Mononuclear cell (primary cell): ENCODE measurements at regions not wholly inside any gene's neighbourhood (a gene's known extent, or its start where the extent isn't known, plus 50 kb on each side); places are given as distances from the start of the nearest gene placed in this dataset.
"Not testable (repeated sequence)": the region's sequence is repeated elsewhere in the genome, so short reads cannot be mapped to it uniquely, and the experiment has no call there.

ENCODE experiments used
- H3K27me3 ChIP-seq: 2 replicates; pipeline ENCODE4 v1.6.0; 2011; ENCODE audit warnings: low read length, control low read depth; ENCODE audit not compliant: insufficient read depth
- H3K4me1 ChIP-seq: 2 replicates; pipeline ENCODE4 v1.5.1; 2011; ENCODE audit warnings: mild to moderate bottlenecking, low read length, control low read depth; ENCODE audit not compliant: insufficient read depth
- H3K4me3 ChIP-seq: 2 replicates; pipeline ENCODE4 v1.5.1; 2011; ENCODE audit warnings: mild to moderate bottlenecking, low read length, moderate library complexity
- H3K9me3 ChIP-seq: 2 replicates; pipeline ENCODE4 v1.5.1; 2011; ENCODE audit warnings: low read depth, mild to moderate bottlenecking, control low read depth, low read length

DNA sequence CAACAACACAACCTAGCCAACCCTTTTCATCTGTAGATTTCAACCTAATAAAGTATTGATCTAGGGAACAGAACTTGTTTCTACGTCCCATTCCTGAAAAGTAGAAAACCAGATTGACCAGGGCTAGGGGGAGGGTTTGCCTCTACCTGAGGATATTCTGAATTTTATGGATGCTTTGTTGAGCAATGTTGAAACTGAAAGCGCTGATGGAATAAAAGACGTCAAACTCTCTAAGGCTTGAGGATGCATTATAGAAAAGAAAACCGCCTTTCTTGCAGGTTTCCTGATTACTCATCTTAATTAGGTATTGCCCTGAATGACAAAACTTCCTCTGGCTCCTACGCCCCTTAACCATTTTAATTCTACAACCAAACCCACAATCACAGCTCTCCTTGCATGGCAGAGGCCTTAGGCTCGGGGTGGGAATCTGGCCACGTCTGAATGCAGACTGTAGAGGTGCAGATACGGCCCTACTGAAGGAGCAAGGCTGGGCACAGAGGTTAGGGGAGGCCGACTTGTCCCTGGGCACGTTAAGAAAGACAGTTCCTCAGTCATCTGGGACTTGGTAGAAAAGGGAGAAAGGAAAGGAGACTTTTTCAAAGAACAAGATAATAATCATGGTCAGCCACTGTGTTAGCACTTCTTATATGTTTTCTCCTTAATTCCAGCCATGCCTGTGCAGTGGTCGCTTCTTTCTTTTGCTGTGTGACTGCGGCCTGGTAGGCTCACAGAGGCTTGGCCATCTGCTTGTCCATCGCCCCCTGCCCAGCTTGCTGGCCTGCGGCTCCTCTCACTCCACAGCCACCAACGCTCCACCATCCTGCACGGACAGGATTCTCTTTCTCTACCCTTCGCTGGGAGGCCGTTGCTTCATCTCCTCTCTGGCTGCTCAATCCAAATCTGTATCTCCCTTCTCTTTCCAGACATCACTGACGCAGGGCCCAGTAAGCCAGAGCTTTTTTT is 209.5 kb downstream of the VAPA start:
- Histone ChIP-seq H3K27me3 (no peaks in the 10 kb centered on the region), H3K4me1 (peaks cover 23% of the 10 kb centered on the region), H3K4me3 (no peak overlapping the region), H3K9me3 (no peaks in the 10 kb centered on the region)

DNA sequence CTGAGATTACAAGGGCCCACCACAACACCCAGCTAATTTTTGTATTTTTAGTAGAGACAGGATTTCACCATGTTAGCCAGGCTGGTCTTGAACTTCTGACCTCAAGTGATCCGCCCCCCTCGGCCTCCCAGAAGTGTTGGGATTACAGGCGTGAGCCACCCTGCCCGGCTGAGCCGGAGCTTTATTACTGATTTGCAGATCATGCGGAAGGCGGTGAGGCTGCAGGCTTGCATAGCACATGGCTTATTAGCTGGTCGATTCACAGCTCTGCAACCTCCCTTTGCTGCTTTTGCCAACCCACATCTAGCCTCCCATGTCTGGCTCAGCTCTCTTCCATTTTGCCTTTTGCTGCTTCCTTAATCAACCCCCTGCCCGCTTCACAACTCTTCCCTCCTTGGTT is 210.3 kb downstream of the VAPA start:
- H3K4me3 ChIP-seq, result no peak overlapping the region
- no peaks in the 10 kb centered on the region for H3K27me3 ChIP-seq
- H3K4me1 ChIP-seq, result peaks cover 23% of the 10 kb centered on the region
- H3K9me3 ChIP-seq, result no peaks in the 10 kb centered on the region

DNA sequence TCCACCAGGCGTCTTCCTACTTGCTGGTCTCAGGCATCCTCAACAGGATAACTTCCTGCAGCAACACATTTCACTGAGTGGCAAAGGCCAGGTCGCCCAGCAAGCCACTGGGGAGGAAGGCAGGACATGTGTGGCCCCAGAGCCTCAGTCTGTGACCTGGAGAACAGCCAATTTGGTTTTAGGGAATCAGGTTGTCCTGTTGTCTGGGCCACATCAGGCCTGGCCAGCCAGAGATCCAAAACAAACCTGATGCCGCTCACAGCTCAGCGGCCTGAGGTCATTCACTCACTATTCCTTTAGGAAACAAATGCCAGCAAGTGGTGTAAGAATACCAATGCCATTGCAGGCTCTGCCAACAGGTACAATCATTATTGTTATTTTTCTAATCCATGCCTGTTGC is 210.7 kb downstream of the VAPA start:
- H3K4me1 ChIP-seq, result peaks cover 23% of the 10 kb centered on the region
- H3K27me3 ChIP-seq, result no peaks in the 10 kb centered on the region
- no peaks in the 10 kb centered on the region for H3K9me3 ChIP-seq
- H3K4me3 ChIP-seq, result no peak overlapping the region

DNA sequence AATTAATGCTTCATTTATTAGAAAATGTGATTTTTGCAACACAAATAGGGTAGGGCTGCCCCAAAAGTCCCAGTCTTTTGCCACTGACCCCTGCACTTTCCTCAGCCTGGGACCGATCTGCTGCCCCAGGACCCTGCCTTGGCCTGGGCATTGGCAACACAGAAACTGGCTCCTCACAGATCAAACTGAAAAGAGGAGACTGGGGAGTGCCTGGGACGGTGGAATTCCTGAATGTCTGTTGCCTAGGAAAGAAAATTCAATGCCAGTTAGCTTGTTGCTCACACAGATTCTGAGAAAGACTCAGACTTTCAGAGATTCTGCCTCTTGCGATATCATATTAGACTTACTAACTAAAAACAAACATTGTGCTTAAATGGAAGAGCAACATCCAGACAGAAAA is 211.2 kb downstream of the VAPA start:
- Histone ChIP-seq H3K27me3 (no peaks in the 10 kb centered on the region), H3K9me3 (no peaks in the 10 kb centered on the region), H3K4me3 (no peak overlapping the region), H3K4me1 (peaks cover 23% of the 10 kb centered on the region)

DNA sequence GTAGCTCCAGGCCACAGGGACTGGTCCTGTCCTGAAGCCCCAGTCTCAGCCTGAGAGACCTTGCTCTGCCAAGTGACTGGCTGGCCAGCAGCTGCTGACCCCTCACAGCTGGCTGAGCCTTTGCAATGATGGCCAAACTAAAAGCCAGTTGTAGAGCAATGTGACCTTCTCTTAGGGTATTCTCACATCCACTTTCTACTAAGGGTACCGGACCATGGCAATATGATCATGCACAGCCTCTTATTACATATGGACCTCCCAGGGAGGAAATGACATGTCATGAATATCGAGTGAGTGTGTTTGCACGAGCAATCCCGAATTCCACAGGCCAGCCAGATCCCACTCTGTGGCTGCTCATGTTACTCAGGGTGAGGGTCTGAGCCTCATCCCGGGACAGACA is 213.9 kb downstream of the VAPA start:
- peaks cover 36% of the 10 kb centered on the region for H3K4me1 ChIP-seq
- no peak overlapping the region for H3K4me3 ChIP-seq
- peaks cover 12% of the 10 kb centered on the region for H3K27me3 ChIP-seq
- no peaks in the 10 kb centered on the region for H3K9me3 ChIP-seq

DNA sequence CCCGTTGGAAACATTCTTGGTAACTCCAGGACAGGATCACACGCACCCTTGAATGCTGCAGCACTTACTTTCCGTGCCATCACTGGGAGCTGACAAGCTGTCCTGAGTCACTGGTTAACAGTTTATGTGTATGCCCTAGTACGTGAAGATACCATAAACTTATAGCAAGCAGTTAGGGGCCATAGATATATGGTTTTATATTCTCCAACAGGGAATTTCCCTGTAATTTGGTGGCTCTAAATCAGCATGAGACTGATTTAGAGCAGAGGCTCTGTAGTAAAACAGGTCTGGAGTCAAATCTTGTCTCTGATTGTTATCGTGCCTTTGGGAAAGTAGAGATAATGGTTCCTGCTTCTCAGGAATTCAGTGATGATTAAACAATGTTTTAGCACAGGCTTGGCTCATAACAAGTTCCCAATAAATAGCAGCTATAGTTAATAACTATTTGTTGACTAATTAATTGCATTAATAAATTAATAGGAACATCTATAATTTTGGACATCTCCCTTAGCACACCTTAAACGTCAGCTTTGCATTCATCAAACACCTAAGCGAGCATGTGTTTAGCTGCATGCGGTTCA is 215.2 kb downstream of the VAPA start:
- Histone ChIP-seq H3K4me1 (peaks cover 23% of the 10 kb centered on the region), H3K27me3 (peaks cover 18% of the 10 kb centered on the region), H3K9me3 (no peaks in the 10 kb centered on the region)

DNA sequence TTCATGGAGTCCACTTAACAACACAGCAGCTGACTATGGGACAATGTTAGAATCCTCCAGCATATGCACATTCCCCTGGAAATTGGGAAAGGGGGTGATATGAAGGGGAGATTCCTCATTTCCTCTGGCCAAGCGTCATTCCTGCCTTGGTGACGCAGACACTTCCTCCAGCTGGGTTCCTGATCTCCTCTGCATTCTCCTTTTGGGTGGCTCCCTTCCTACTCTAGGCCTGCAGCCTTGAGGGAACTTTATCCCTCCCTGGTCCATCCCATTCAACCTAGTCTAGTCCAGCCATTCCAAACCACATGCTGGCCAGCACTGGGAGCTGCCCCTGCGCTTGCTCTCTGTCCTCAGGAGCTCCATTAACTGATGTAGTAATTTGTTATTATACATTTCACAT is 216.8 kb downstream of the VAPA start:
- Histone ChIP-seq H3K27me3 (peaks cover 18% of the 10 kb centered on the region), H3K9me3 (no peaks in the 10 kb centered on the region), H3K4me3 (no peak overlapping the region), H3K4me1 (peaks cover 18% of the 10 kb centered on the region)

More for the DNA sequence above, 215.2 kb downstream of the VAPA start:
- H3K4me3 ChIP-seq, result no peak overlapping the region

DNA sequence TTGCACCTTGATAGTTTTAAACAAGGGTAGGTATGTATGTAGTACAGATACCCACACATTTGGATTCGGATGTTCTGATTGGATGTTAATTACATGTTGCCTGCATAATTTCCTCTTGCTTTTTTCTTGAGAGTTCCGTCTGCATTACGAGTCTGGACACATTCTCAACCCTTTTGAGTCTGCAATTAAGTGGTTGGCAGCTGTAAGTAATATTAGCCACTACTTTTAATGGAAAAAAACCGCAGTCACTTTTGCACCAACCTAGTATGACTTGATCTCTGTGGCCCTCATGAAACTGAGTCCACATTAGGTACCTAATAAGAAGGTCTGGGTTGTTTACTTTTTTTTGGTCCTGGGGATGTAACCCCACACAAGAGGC is 217.3 kb downstream of the VAPA start:
- peaks cover 18% of the 10 kb centered on the region for H3K27me3 ChIP-seq

DNA sequence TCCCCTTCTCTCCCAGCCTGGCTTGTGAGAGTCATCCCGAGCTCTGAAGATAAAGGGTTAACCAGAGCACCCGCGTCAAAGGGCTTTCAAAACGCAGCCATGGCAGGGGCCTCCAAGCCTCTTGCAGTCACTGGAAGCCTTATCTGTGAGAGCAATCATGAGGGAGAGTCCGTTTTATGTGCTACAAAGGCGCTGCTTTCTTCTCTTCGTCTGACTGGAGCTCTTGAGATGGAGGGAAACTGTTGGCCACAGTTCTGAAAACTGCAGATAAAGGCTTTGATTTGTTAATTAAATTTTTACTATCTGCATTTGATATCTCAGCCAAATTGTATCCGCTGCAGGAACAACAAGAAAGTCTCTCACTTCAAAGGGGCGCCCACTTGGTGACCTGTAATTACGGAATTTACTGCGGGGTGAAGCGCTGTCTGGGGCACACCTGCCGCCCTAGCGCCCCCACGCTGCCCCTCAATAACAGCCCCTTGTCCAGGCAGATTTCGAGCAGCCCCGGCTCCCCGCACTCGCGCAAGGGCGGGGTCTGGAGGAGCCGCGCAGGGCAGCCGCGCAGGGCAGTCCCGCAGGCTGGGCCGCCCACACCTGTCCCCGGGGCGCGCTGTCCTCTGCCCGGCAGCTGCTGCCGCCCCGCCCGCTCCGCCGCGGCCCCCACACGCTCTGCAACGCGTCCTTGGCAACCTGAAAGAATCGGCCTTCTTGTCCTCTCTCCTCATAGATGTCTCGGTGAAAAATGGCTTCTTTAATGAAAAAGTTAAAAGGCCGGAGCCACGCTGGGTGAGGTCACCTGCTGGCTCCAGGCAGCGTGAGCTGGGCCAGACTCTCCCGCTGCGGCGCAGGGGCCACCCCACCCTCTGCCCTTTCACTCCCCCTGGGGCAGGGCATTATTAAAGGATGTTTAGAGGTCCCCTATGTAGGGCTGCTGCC is 217.9 kb downstream of the VAPA start:
- peak overlapping the region; percentile 2 for H3K4me3 ChIP-seq

More for the DNA sequence above, 217.3 kb downstream of the VAPA start:
- no peaks in the 10 kb centered on the region for H3K9me3 ChIP-seq
- H3K4me1 ChIP-seq, result peaks cover 18% of the 10 kb centered on the region
- H3K4me3 ChIP-seq, result no peak overlapping the region

DNA sequence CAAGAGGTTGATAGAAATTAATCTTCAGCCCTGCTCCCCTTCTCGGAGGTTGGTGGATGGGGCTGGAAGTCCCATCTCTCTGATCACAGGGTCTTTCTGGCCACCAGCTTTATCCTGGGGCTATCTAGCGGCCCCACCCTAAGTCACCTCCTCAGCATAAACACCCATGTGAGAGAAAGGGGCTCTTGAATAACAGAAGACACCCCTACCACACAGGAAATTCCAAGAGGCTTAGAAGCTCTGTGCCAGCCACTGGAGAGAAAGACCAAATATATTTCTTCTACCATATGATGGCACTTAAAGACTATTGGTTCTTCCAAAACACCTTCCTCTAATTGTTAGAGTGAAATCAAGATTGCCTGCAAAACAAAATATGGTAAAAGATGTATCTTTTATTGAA is 219.7 kb downstream of the VAPA start:
- H3K27me3 ChIP-seq, result peaks cover 18% of the 10 kb centered on the region
- no peaks in the 10 kb centered on the region for H3K9me3 ChIP-seq
- H3K4me3 ChIP-seq, result no peak overlapping the region
- peaks cover 18% of the 10 kb centered on the region for H3K4me1 ChIP-seq

More for the DNA sequence above, 217.9 kb downstream of the VAPA start:
- peaks cover 18% of the 10 kb centered on the region for H3K4me1 ChIP-seq
- H3K9me3 ChIP-seq, result no peaks in the 10 kb centered on the region
- H3K27me3 ChIP-seq, result peaks cover 18% of the 10 kb centered on the region

DNA sequence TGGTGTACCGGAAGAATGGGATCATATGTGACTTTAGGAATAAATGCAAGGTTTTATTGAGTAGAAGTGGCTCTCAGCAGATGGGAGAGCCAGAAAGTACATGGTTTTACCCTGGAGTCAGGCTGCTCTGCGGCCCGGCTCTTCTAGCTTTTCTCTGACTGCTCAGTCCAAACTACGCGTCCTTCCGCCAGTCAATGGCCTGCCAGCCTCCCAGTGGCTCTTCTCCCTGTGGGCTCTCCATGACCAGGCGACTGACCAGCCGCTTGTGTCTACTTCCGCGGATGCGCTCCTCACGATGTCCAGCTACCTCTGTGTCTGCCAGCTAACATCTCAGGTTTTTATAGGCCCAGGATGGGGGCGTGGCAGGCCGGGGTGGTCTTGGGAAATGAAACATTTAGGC is 220.4 kb downstream of the VAPA start:
- H3K4me1 ChIP-seq, result peaks cover 18% of the 10 kb centered on the region
- H3K27me3 ChIP-seq, result peaks cover 18% of the 10 kb centered on the region
- H3K4me3 ChIP-seq, result no peak overlapping the region
- no peaks in the 10 kb centered on the region for H3K9me3 ChIP-seq

DNA sequence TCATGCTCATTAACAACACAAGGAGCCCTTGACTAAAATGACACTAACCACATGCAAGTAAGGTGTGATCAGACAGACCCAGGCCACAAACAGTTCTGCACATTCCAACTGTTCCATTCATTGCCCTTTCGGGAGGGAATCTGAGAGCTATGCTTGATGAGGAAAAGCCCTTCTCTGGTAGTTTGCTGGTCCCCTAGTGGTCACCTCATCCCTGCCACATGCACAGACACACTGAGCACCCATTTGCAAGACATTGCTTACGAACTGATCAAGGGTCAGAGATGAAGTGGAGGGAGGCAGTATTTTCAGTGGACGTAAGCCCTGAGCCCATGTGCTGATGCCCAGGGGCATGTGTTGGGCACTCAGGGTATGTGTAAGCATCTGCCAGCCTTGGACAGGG is 220.9 kb downstream of the VAPA start:
- not testable (repeated sequence) for H3K4me3 ChIP-seq, H3K9me3 ChIP-seq
- H3K4me1 ChIP-seq, result peaks cover 20% of the 10 kb centered on the region
- H3K27me3 ChIP-seq, result peaks cover 18% of the 10 kb centered on the region

DNA sequence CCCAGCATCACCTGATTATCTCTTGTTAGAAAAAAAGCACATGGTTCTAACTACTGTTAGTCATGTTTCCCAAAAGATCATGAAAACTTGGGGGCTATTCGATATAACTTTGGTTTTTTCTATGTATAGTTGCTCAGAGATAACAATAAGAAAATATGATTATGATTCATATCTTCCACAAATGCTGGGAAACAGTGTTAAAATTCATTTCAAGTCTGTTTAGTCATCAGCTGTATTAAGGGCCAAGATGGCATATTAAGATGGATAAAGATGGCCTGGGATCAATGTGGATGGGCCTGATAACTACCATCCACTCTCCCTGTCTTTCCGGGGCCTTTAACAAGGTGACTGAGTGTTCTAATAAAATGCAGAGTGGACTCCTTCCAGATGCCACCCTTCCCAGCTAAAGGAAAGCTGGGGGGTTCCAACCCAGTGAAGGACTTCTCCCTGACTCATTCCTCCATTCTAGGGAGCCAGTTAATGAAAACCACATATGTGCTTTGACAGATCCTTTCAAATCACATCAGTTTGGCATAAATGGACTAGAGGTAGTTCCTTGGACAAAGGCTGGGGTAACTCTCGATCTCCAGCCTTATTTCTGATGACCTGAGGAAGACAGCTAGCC is 221.6 kb downstream of the VAPA start:
- H3K9me3 ChIP-seq, result no peaks in the 10 kb centered on the region
- H3K4me1 ChIP-seq, result peaks cover 26% of the 10 kb centered on the region
- peaks cover 18% of the 10 kb centered on the region for H3K27me3 ChIP-seq
- no peak overlapping the region for H3K4me3 ChIP-seq

DNA sequence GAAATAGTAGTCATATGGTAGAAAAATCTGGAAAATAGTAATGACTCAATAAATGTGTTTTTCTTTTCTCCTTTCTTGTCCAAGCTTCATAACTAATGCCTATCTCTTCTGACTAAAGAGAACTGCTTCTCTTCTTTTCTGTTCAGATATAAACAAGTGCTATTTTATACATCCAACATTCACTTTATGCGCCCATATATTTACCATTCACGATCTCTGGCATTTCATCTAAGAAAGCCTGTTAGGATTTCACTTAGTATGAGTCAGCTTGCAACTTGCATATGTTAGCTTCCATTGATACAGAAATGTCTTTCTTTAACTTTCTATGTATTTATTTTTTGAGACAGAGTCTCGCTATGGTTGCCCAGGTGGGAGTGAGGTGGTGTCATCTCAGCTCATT is 224.9 kb downstream of the VAPA start:
- Histone ChIP-seq H3K9me3 (no peaks in the 10 kb centered on the region), H3K27me3 (no peaks in the 10 kb centered on the region), H3K4me3 (no peak overlapping the region), H3K4me1 (peaks cover 22% of the 10 kb centered on the region)
